H54 (cell line): ENCODE measurements at regions not wholly inside any gene's neighbourhood (a gene's known extent, or its start where the extent isn't known, plus 50 kb on each side); places are given as distances from the start of the nearest gene placed in this dataset.

ENCODE experiments used
- DNase-seq: peaks from one replicate; pipeline ENCODE4 v3.0.0; 2011; ENCODE audit warnings: low spot score, mixed read lengths; ENCODE audit not compliant: insufficient read length
- FAIRE-seq: peaks from 3 replicates; lab custom pipeline; 2011; peaks lifted over from hg19 to GRCh38; lab: Jason Lieb, UNC
- POLR2A ChIP-seq: IDR thresholded peaks from 2 replicates; pipeline ENCODE4 v1.6.1; 2011; ENCODE audit warnings: low read depth, mild to moderate bottlenecking, low read length

- no peak for DNase-seq
Measured at GRCh38 chr2:217065695-217066405, 206.0 kb upstream of the TNP1 start.

GRCh38 chr2:217065012-217065290 lies 205.1 kb upstream of the TNP1 start:
- FAIRE-seq (no peak), DNase-seq (no peak)
- no peak for TF ChIP-seq POLR2A

More at GRCh38 chr2:217065695-217066405, 206.0 kb upstream of the TNP1 start:
- no peak for FAIRE-seq
- no peak for TF ChIP-seq POLR2A

GRCh38 chr2:217064234-217065011 lies 204.6 kb upstream of the TNP1 start:
- FAIRE-seq: no peak
- DNase-seq: no peak
- no peak for TF ChIP-seq POLR2A

- no peak for FAIRE-seq
- TF ChIP-seq POLR2A: no peak
- no peak for DNase-seq
Measured at GRCh38 chr2:217063238-217063755, 203.4 kb upstream of the TNP1 start.

- FAIRE-seq (no peak), DNase-seq (no peak)
- no peak for TF ChIP-seq POLR2A
Measured at GRCh38 chr2:217062768-217063167, 202.9 kb upstream of the TNP1 start.

GRCh38 chr2:217061916-217062505 lies 202.1 kb upstream of the TNP1 start:
- FAIRE-seq (no peak), DNase-seq (no peak)
- TF ChIP-seq POLR2A: no peak

- DNase-seq (no peak), FAIRE-seq (no peak)
- TF ChIP-seq POLR2A: no peak
Measured at GRCh38 chr2:217060951-217061547, 201.2 kb upstream of the TNP1 start.

GRCh38 chr2:217060516-217060915 lies 200.7 kb upstream of the TNP1 start:
- no peak for FAIRE-seq
- no peak for DNase-seq
- TF ChIP-seq POLR2A: no peak

- TF ChIP-seq POLR2A: no peak
- no peak for DNase-seq
- no peak for FAIRE-seq
Measured at GRCh38 chr2:217058791-217059755, 199.2 kb upstream of the TNP1 start.

- no peak for FAIRE-seq
Measured at GRCh38 chr2:217057773-217058172, 197.9 kb upstream of the TNP1 start.

GRCh38 chr2:217055624-217056023 lies 195.8 kb upstream of the TNP1 start:
- TF ChIP-seq POLR2A: no peak
- no peak for FAIRE-seq
- DNase-seq: no peak

More at GRCh38 chr2:217057773-217058172, 197.9 kb upstream of the TNP1 start:
- no peak for DNase-seq
- no peak for TF ChIP-seq POLR2A

- no peak for FAIRE-seq
- DNase-seq: no peak
- no peak for TF ChIP-seq POLR2A
Measured at GRCh38 chr2:217054791-217055190, 194.9 kb upstream of the TNP1 start.
